Muscle of arm (tissue), 1 donor: ENCODE measurements at regions not wholly inside any gene's neighbourhood (a gene's known extent, or its start where the extent isn't known, plus 50 kb on each side); places are given as distances from the start of the nearest gene placed in this dataset.
"Not testable (repeated sequence)": the region's sequence is repeated elsewhere in the genome, so short reads cannot be mapped to it uniquely, and the experiment has no call there.

Source experiments
- DNase-seq: peaks from one replicate; pipeline ENCODE4 v3.0.0-alpha.2; 2013

- not testable (repeated sequence) for DNase-seq
Measured at GRCh38 chr9:87410047-87411005, 87.3 kb upstream of the DAPK1 start.

- no peak for DNase-seq
Measured at GRCh38 chr9:87420884-87421283, 76.8 kb upstream of the DAPK1 start.

- DNase-seq = no peak
Measured at GRCh38 chr9:87421734-87422133, 75.9 kb upstream of the DAPK1 start.

- DNase-seq = no peak
Measured at GRCh38 chr9:87422999-87423398, 74.7 kb upstream of the DAPK1 start.

- not testable (repeated sequence) for DNase-seq
Measured at GRCh38 chr9:87423885-87424284, 73.8 kb upstream of the DAPK1 start.

- no peak for DNase-seq
Measured at GRCh38 chr9:87425202-87425601, 72.5 kb upstream of the DAPK1 start.

- no peak for DNase-seq
Measured at GRCh38 chr9:87427851-87428506, 69.7 kb upstream of the DAPK1 start.

GRCh38 chr9:87428659-87429058 is 69.0 kb upstream of the DAPK1 start:
- no peak for DNase-seq

GRCh38 chr9:87431837-87432236 is 65.8 kb upstream of the DAPK1 start:
- DNase-seq = no peak

- DNase-seq = no peak
Measured at GRCh38 chr9:87433853-87434252, 63.8 kb upstream of the DAPK1 start.

GRCh38 chr9:87434366-87434765 is 63.3 kb upstream of the DAPK1 start:
- no peak for DNase-seq

GRCh38 chr9:87435189-87435880 is 62.3 kb upstream of the DAPK1 start:
- DNase-seq = no peak

GRCh38 chr9:87436716-87437115 is 61.0 kb upstream of the DAPK1 start:
- DNase-seq = no peak

GRCh38 chr9:87437966-87438365 is 59.7 kb upstream of the DAPK1 start:
- DNase-seq = no peak

GRCh38 chr9:87441251-87441650 is 56.4 kb upstream of the DAPK1 start:
- no peak for DNase-seq

- DNase-seq = no peak
Measured at GRCh38 chr9:87442451-87442850, 55.2 kb upstream of the DAPK1 start.

- DNase-seq = no peak
Measured at GRCh38 chr9:87443006-87443405, 54.7 kb upstream of the DAPK1 start.

GRCh38 chr9:87443461-87443860 is 54.2 kb upstream of the DAPK1 start:
- DNase-seq = no peak

- DNase-seq = peak; percentile 14
Measured at GRCh38 chr9:87445646-87446045, 52.0 kb upstream of the DAPK1 start.

GRCh38 chr9:87446527-87446926 is 51.1 kb upstream of the DAPK1 start:
- DNase-seq = no peak

- no peak for DNase-seq
Measured at GRCh38 chr9:87447547-87448432, 49.9 kb upstream of the DAPK1 start.
